SK-N-SH (cell line): ENCODE measurements at regions not wholly inside any gene's neighbourhood (a gene's known extent, or its start where the extent isn't known, plus 50 kb on each side); places are given as distances from the start of the nearest gene placed in this dataset.

ENCODE experiments used
- CTCF ChIA-PET: fragments of 300-600, 350-600 bp; formaldehyde crosslinking; extraction: SDS; loops from one replicate; lab custom pipeline; 2021; lab: Yijun Ruan, JAX
- POLR2A ChIA-PET: fragments of 350-600 bp; sonication (Branson Sonifier 250); formaldehyde crosslinking; extraction: SDS; loops from one replicate; lab custom pipeline; 2020; ENCODE audit warnings: antibody characterized with exemption, inconsistent platforms; lab: Yijun Ruan, JAX
- DNase-seq: peaks from one replicate; pipeline ENCODE4 v3.0.0; 2012
- H2AFZ ChIP-seq: fragments of 200-600 bp; sonication (generic); 2 replicates; pipeline ENCODE4 v1.8.1; 2016; ENCODE audit warnings: antibody characterized with exemption, mild to moderate bottlenecking, low read depth
- H3F3A ChIP-seq: fragments of 200-600 bp; sonication (generic); replicated peaks from 2 replicates; pipeline ENCODE3; 2016; ENCODE audit warnings: antibody characterized with exemption, mild to moderate bottlenecking; ENCODE audit not compliant: insufficient read depth
- H3K27ac ChIP-seq, 2 experiments: fragments of 200-500 bp in 1 of 2; fragments of 200-600 bp in 1 of 2; sonication (Bioruptor generic) in 1 of 2; sonication (generic), shearing (Covaris generic) in 1 of 2; 2 replicates each; pipeline versions ENCODE4 v1.5.1 to v1.6.1; 2014 to 2016; ENCODE audit warnings: low read depth in 2 of 2, inconsistent platforms in 1 of 2, low read length in 1 of 2, mild to moderate bottlenecking in 1 of 2, mixed read lengths in 1 of 2
- H3K27me3 ChIP-seq: fragments of 200-600 bp; sonication (generic), shearing (Covaris generic); 2 replicates; pipeline ENCODE4 v1.6.1; 2016; ENCODE audit warnings: mixed run types; ENCODE audit not compliant: insufficient read depth
- H3K36me3 ChIP-seq, 2 experiments: fragments of 200-500 bp in 1 of 2; fragments of 200-600 bp in 1 of 2; sonication (Bioruptor generic) in 1 of 2; sonication (generic) in 1 of 2; replicated peaks in 1 of 2; 2 replicates each; pipeline versions ENCODE3 to v1.5.1; 2014 to 2016; ENCODE audit warnings: low read length in 1 of 2, mild to moderate bottlenecking in 1 of 2; ENCODE audit not compliant: insufficient read depth in 2 of 2, control insufficient read depth in 1 of 2
- H3K4me1 ChIP-seq, 2 experiments: fragments of 200-500 bp in 1 of 2; fragments of 200-600 bp in 1 of 2; sonication (Bioruptor generic) in 1 of 2; sonication (generic), shearing (Covaris generic) in 1 of 2; 2 replicates each; pipeline versions ENCODE4 v1.5.1 to v1.6.1; 2014 to 2016; ENCODE audit warnings: low read depth in 1 of 2, low read length in 1 of 2, mixed run types in 1 of 2; ENCODE audit not compliant: insufficient read depth in 2 of 2, control insufficient read depth in 1 of 2
- H3K4me2 ChIP-seq: fragments of 200-600 bp; sonication (generic), shearing (Covaris generic); 2 replicates; pipeline ENCODE4 v1.6.1; 2017; ENCODE audit warnings: mixed run types
- H3K4me3 ChIP-seq, 2 experiments: fragments of 200-500 bp in 1 of 2; fragments of 200-600 bp in 1 of 2; sonication (Bioruptor generic) in 1 of 2; sonication (generic), shearing (Covaris generic) in 1 of 2; 2 replicates each; pipeline versions ENCODE4 v1.5.1 to v1.8.1; 2014 to 2016; ENCODE audit warnings: low read depth in 2 of 2, inconsistent platforms in 1 of 2, low read length in 1 of 2, mild to moderate bottlenecking in 1 of 2, mixed read lengths in 1 of 2, moderate library complexity in 1 of 2
- H3K79me2 ChIP-seq: fragments of 200-600 bp; sonication (generic); 2 replicates; pipeline ENCODE4 v1.8.1; 2017; ENCODE audit warnings: mild to moderate bottlenecking; ENCODE audit not compliant: insufficient read depth
- H3K9ac ChIP-seq: fragments of 200-600 bp; sonication (generic); 2 replicates; pipeline ENCODE4 v1.6.1; 2017; ENCODE audit warnings: mixed run types
- H3K9me2 ChIP-seq: fragments of 200-600 bp; sonication (generic); 2 replicates; pipeline ENCODE4 v1.6.1; 2017; ENCODE audit warnings: mixed run types
- H3K9me3 ChIP-seq: fragments of 200-600 bp; sonication (generic); 2 replicates; pipeline ENCODE4 v1.6.1; 2017; ENCODE audit warnings: mixed run types, mild to moderate bottlenecking, moderate library complexity
- H4K20me1 ChIP-seq: fragments of 200-600 bp; sonication (generic); 2 replicates; pipeline ENCODE4 v1.6.1; 2017; ENCODE audit warnings: mild to moderate bottlenecking, mixed run types; ENCODE audit not compliant: insufficient read depth
- CHD2 ChIP-seq: fragments of 150-350 bp; IDR thresholded peaks from 2 replicates; pipeline ENCODE4 v1.6.1; 2018; ENCODE audit warnings: low read length; ENCODE audit not compliant: partially characterized antibody
- GABPA ChIP-seq: IDR thresholded peaks from 2 replicates; pipeline ENCODE4 v1.4.0; 2012; ENCODE audit warnings: low read depth, mild to moderate bottlenecking
- GATA2 ChIP-seq: sonication (generic); formaldehyde crosslinking; IDR thresholded peaks from 2 replicates; pipeline ENCODE4 v1.5.0; 2020; ENCODE audit warnings: mild to moderate bottlenecking, missing genetic modification reagents
- JUND ChIP-seq: IDR thresholded peaks from 2 replicates; pipeline ENCODE4 v1.4.0; 2012
- MXI1 ChIP-seq: IDR thresholded peaks from 2 replicates; pipeline ENCODE4 v1.6.1; 2012; ENCODE audit warnings: mild to moderate bottlenecking, low read depth, low read length, improper control_type of control experiment
- RAD21 ChIP-seq: IDR thresholded peaks from 2 replicates; pipeline ENCODE4 v1.6.1; 2012; ENCODE audit warnings: mild to moderate bottlenecking, low read length
- RFX5 ChIP-seq: IDR thresholded peaks from 2 replicates; pipeline ENCODE4 v1.6.1; 2012; ENCODE audit warnings: mild to moderate bottlenecking, improper control_type of control experiment, low read length
- SIN3A ChIP-seq: IDR thresholded peaks from 2 replicates; pipeline ENCODE4 v1.6.1; 2012; ENCODE audit warnings: low read depth, mild to moderate bottlenecking, low read length, moderate library complexity, borderline replicate concordance
- TAF1 ChIP-seq: IDR thresholded peaks from 2 replicates; pipeline ENCODE4 v1.6.1; 2012; ENCODE audit warnings: low read depth, mild to moderate bottlenecking, low read length, moderate library complexity, borderline replicate concordance
- TCF12 ChIP-seq: IDR thresholded peaks from 2 replicates; pipeline ENCODE4 v1.4.0; 2012
- TEAD4 ChIP-seq: IDR thresholded peaks from 2 replicates; pipeline ENCODE4 v1.4.0; 2012; ENCODE audit warnings: mild to moderate bottlenecking, borderline replicate concordance; ENCODE audit not compliant: insufficient read depth
- YY1 ChIP-seq: IDR thresholded peaks from 2 replicates; pipeline ENCODE4 v1.4.0; 2012; ENCODE audit warnings: low read depth, mild to moderate bottlenecking
- WGBS: methylation state at CpG from one replicate; pipeline ENCODE4 v1.1.6; 2017; ENCODE audit warnings: low lambda C conversion rate; 5-methylcytosine and 5-hydroxymethylcytosine counted together
- TF ChIP-seq, protein P1 (sequence below): IDR thresholded peaks from 2 replicates; pipeline ENCODE4 v1.4.0; 2012; ENCODE audit warnings: low read depth, borderline replicate concordance
- TF ChIP-seq, protein P2 (sequence below): IDR thresholded peaks from 2 replicates; pipeline ENCODE4 v1.6.1; 2012; ENCODE audit warnings: mild to moderate bottlenecking, low read depth, low read length, moderate library complexity
- TF ChIP-seq, protein P3 (sequence below): fragments of 200-600 bp; sonication (generic); IDR thresholded peaks from 2 replicates; pipeline ENCODE4 v1.6.1; 2017; ENCODE audit warnings: antibody characterized with exemption, mild to moderate bottlenecking, moderate library complexity

DNA sequence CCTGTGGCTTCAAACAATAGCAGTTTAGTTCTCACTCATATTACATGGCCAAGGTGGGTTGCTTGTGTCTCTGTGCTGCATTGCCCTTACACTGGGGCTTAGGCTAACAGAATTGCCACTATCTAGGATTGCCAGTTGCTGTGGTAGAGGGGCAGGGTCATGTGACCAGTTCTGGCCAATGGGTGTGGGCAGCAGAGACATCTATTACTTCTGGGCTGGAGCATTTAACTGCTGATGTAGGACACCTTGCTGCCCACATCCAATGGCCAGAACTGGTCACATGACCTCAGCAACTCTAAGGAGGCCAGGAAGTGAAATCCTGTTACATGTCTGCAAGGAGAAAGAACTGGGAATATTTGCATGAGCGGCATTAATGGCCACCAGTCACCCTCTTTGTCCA is 199.3 kb downstream of the C9orf152 start:
- peaks cover 0 to 4% of the 10 kb centered on the region in 2 experiments for H3K36me3 ChIP-seq
- DNase-seq, result no peak
- TF ChIP-seq, protein P1, sequence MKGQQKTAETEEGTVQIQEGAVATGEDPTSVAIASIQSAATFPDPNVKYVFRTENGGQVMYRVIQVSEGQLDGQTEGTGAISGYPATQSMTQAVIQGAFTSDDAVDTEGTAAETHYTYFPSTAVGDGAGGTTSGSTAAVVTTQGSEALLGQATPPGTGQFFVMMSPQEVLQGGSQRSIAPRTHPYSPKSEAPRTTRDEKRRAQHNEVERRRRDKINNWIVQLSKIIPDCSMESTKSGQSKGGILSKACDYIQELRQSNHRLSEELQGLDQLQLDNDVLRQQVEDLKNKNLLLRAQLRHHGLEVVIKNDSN, result 0 out of 2 replicates have a peak, but pooled peaks have one; percentile 17
- TF ChIP-seq TEAD4, result no peak
- POLR2A ChIA-PET, result no interaction called here
- no peaks in the 10 kb centered on the region for H3K4me1 ChIP-seq
- H3K9ac ChIP-seq, result no peak overlapping the region
- 89% methylated on average over 1 of the region's 1 CpG for WGBS
- no peaks in the 10 kb centered on the region for H3K9me2 ChIP-seq
- peaks cover 1% of the 10 kb centered on the region for H3K79me2 ChIP-seq
- H3K4me3 ChIP-seq, result no peak overlapping the region
- H3K27ac ChIP-seq, result no peak overlapping the region
- peaks cover 5% of the 10 kb centered on the region for H3F3A ChIP-seq
- H3K27me3 ChIP-seq, result no peaks in the 10 kb centered on the region
- H4K20me1 ChIP-seq, result no peaks in the 10 kb centered on the region
- H3K9me3 ChIP-seq, result no peaks in the 10 kb centered on the region
- no peak overlapping the region for H2AFZ ChIP-seq
- CTCF ChIA-PET, result no interaction called here
- no peak overlapping the region for H3K4me2 ChIP-seq

DNA sequence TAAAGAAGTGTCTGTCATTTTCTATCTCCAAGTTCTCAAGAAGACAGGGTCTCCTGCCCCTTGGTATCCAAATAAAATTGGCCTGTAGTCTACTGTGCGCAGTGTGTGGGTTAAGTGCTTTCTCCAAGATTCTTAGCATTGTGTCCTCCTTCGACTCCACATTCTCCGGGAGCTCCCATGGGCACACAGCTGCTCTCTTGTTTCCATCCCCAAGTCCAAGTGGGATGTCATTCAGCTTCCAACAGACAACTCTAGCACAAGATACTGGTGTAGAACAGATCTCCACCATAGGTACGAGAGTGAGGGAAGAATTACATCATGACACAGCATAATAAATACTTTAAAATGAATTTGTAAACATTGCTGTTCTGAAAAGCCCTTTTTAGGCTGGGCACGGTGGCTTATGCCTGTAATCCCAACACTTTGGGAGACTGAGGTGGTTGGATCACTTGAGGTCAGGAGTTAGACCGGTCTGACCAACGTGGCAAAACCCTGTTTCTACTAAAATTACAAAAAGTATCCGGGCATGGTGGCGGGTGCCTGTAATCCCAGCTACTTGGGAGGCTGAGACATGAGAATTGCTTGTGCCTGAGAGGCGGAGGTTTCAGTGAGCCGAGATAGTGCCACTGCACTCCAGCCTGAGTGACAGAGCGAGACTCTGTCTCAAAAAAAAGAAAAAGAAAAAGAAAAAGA is 196.2 kb downstream of the C9orf152 start:
- no peak for TF ChIP-seq GABPA
- TF ChIP-seq CHD2, result no peak
- no peak for TF ChIP-seq TEAD4
- no peak for TF ChIP-seq SIN3A
- no peak for TF ChIP-seq RFX5
- no peak for TF ChIP-seq TCF12
- TF ChIP-seq JUND, result no peak
- no peak for TF ChIP-seq MXI1
- TF ChIP-seq, protein P2, sequence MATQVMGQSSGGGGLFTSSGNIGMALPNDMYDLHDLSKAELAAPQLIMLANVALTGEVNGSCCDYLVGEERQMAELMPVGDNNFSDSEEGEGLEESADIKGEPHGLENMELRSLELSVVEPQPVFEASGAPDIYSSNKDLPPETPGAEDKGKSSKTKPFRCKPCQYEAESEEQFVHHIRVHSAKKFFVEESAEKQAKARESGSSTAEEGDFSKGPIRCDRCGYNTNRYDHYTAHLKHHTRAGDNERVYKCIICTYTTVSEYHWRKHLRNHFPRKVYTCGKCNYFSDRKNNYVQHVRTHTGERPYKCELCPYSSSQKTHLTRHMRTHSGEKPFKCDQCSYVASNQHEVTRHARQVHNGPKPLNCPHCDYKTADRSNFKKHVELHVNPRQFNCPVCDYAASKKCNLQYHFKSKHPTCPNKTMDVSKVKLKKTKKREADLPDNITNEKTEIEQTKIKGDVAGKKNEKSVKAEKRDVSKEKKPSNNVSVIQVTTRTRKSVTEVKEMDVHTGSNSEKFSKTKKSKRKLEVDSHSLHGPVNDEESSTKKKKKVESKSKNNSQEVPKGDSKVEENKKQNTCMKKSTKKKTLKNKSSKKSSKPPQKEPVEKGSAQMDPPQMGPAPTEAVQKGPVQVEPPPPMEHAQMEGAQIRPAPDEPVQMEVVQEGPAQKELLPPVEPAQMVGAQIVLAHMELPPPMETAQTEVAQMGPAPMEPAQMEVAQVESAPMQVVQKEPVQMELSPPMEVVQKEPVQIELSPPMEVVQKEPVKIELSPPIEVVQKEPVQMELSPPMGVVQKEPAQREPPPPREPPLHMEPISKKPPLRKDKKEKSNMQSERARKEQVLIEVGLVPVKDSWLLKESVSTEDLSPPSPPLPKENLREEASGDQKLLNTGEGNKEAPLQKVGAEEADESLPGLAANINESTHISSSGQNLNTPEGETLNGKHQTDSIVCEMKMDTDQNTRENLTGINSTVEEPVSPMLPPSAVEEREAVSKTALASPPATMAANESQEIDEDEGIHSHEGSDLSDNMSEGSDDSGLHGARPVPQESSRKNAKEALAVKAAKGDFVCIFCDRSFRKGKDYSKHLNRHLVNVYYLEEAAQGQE, result no peak
- no peak for TF ChIP-seq YY1
- TF ChIP-seq, protein P3, sequence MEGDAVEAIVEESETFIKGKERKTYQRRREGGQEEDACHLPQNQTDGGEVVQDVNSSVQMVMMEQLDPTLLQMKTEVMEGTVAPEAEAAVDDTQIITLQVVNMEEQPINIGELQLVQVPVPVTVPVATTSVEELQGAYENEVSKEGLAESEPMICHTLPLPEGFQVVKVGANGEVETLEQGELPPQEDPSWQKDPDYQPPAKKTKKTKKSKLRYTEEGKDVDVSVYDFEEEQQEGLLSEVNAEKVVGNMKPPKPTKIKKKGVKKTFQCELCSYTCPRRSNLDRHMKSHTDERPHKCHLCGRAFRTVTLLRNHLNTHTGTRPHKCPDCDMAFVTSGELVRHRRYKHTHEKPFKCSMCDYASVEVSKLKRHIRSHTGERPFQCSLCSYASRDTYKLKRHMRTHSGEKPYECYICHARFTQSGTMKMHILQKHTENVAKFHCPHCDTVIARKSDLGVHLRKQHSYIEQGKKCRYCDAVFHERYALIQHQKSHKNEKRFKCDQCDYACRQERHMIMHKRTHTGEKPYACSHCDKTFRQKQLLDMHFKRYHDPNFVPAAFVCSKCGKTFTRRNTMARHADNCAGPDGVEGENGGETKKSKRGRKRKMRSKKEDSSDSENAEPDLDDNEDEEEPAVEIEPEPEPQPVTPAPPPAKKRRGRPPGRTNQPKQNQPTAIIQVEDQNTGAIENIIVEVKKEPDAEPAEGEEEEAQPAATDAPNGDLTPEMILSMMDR, result no peak
- TF ChIP-seq GATA2 (CRISPR knock-in tag), result no peak
- no peak for TF ChIP-seq RAD21
- no peak for TF ChIP-seq TAF1
- TF ChIP-seq, all 33 proteins: peak for 0
- Histone ChIP-seq H3K9ac (no peak overlapping the region), H3K27ac (no peak overlapping the region), H3F3A (peaks cover 30% of the 10 kb centered on the region), H3K79me2 (no peaks in the 10 kb centered on the region), H3K4me2 (no peak overlapping the region), H3K9me2 (no peaks in the 10 kb centered on the region), H3K4me1 (peaks cover 0 to 10% of the 10 kb centered on the region in 2 experiments; a peak in 2 of 4 replicates), H3K27me3 (no peaks in the 10 kb centered on the region), H3K4me3 (no peak overlapping the region), H3K36me3 (peaks cover 0 to 4% of the 10 kb centered on the region in 2 experiments), H4K20me1 (no peaks in the 10 kb centered on the region), H3K9me3 (no peaks in the 10 kb centered on the region), H2AFZ (no peak overlapping the region)
- ChIA-PET POLR2A (no interaction called here), CTCF (no interaction called here)
- DNase-seq, result no peak
- WGBS, result 89% methylated on average over 12 of the region's 12 CpGs
